Calu3 (cell line): ENCODE measurements at regions not wholly inside any gene's neighbourhood (a gene's known extent, or its start where the extent isn't known, plus 50 kb on each side); places are given as distances from the start of the nearest gene placed in this dataset.

ENCODE experiments used
- BruUV-seq: library from RNA; stranded (reverse); fragments of 400-500 nt; replicated peaks from 2 replicates; lab custom pipeline; 2021; lab: Mats Ljungman, UMichigan
- CTCF ChIA-PET: fragments of 300-600 bp; sonication (Branson Sonifier 250); formaldehyde crosslinking; loops from one replicate; lab custom pipeline; 2022; ENCODE audit warnings: antibody characterized with exemption; lab: Charles Lee
- DNase-seq: peaks from one replicate; pipeline ENCODE4 v3.0.0; 2022
- H3K27ac Mint-ChIP-seq: one replicate; pipeline ENCODE4 v1.8.0; 2022; ENCODE audit warnings: mixed read lengths; ENCODE audit not compliant: unreplicated experiment
- H3K27me3 Mint-ChIP-seq: one replicate; pipeline ENCODE4 v1.8.0; 2022; ENCODE audit warnings: mixed read lengths; ENCODE audit not compliant: unreplicated experiment
- H3K36me3 Mint-ChIP-seq: one replicate; pipeline ENCODE4 v1.8.0; 2022; ENCODE audit warnings: mild to moderate bottlenecking, moderate library complexity, mixed read lengths; ENCODE audit not compliant: insufficient read depth, unreplicated experiment
- H3K4me1 Mint-ChIP-seq: one replicate; pipeline ENCODE4 v1.8.0; 2022; ENCODE audit warnings: mild to moderate bottlenecking, low read depth, mixed read lengths; ENCODE audit not compliant: unreplicated experiment
- H3K4me3 Mint-ChIP-seq: one replicate; pipeline ENCODE4 v1.8.0; 2022; ENCODE audit warnings: mild to moderate bottlenecking, low read depth, moderate library complexity, mixed read lengths; ENCODE audit not compliant: unreplicated experiment
- H3K9me3 Mint-ChIP-seq: one replicate; pipeline ENCODE4 v1.8.0; 2022; ENCODE audit warnings: low read depth, mixed read lengths; ENCODE audit not compliant: unreplicated experiment
- intact Hi-C: fragments of 100-400 bp; cut with micrococcal nuclease; formaldehyde crosslinking; loops from one replicate; pipeline ENCODE4 v1.10.0; 2022; ENCODE audit not compliant: unreplicated experiment
- TF ChIP-seq, protein P1 (sequence below): fragments of 200-600 bp; IDR thresholded peaks from one replicate; pipeline ENCODE4 v1.8.0; 2022; ENCODE audit warnings: antibody characterized with exemption; ENCODE audit not compliant: unreplicated experiment

DNA sequence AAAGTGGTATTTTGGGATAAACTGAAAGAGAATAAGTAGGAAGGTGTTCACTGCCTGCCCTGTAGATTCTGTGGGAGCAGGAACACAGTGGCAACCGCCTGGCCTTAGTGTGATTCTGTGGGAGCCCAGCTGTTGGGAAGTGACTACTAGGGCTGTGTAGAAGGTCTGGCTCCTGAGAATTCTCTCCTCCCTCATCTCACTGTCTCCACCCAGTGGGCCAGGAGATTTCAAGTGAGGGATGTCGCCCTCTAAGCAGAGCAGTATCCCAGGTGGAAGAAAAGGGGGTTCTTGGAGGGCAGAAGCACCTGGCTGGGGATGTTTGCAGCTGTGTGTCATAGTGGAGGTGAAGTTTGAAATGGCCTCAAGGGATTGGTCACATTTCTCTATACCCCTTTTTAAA, 113.7 kb downstream of the TBC1D30 start:
- Mint-ChIP-seq H3K27ac (no peak overlapping the region), H3K4me1 (no peaks in the 10 kb centered on the region), H3K9me3 (peaks cover 3% of the 10 kb centered on the region), H3K27me3 (no peaks in the 10 kb centered on the region), H3K4me3 (no peak overlapping the region), H3K36me3 (no peaks in the 10 kb centered on the region)
- TF ChIP-seq, protein P1, sequence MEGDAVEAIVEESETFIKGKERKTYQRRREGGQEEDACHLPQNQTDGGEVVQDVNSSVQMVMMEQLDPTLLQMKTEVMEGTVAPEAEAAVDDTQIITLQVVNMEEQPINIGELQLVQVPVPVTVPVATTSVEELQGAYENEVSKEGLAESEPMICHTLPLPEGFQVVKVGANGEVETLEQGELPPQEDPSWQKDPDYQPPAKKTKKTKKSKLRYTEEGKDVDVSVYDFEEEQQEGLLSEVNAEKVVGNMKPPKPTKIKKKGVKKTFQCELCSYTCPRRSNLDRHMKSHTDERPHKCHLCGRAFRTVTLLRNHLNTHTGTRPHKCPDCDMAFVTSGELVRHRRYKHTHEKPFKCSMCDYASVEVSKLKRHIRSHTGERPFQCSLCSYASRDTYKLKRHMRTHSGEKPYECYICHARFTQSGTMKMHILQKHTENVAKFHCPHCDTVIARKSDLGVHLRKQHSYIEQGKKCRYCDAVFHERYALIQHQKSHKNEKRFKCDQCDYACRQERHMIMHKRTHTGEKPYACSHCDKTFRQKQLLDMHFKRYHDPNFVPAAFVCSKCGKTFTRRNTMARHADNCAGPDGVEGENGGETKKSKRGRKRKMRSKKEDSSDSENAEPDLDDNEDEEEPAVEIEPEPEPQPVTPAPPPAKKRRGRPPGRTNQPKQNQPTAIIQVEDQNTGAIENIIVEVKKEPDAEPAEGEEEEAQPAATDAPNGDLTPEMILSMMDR, result no peak
- BruUV-seq, result no TSS peak
- intact Hi-C loops, result no loop called here
- no peak for DNase-seq
- CTCF ChIA-PET, result no interaction called here

DNA sequence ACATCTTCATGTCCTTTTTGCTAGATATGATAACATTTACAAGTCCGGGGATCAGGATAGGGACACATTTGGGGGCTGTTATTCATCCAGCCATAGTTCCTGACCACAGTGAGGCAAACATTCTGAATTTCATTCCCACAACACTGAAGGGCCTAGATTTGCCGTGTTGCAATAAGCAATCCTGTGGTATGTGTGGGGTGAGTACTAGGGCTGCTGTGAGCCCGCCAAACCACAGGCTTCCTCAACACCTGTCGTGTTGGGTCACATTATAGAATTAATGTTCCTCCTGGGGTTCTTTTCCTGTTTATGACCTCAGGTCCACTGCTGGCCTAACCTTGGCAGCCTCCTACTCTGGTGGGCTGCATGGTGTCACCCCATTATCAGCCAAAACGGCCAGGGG, 119.2 kb downstream of the TBC1D30 start:
- intact Hi-C loops, result no loop called here
- no peaks in the 10 kb centered on the region for H3K27me3 Mint-ChIP-seq
- no peak overlapping the region for H3K4me3 Mint-ChIP-seq
- no peak for DNase-seq
- CTCF ChIA-PET, result no interaction called here
- peaks cover 2% of the 10 kb centered on the region for H3K9me3 Mint-ChIP-seq
- H3K27ac Mint-ChIP-seq, result no peak overlapping the region
- H3K36me3 Mint-ChIP-seq, result no peaks in the 10 kb centered on the region
- TF ChIP-seq, protein P1, result no peak
- no peaks in the 10 kb centered on the region for H3K4me1 Mint-ChIP-seq
- no TSS peak for BruUV-seq

DNA sequence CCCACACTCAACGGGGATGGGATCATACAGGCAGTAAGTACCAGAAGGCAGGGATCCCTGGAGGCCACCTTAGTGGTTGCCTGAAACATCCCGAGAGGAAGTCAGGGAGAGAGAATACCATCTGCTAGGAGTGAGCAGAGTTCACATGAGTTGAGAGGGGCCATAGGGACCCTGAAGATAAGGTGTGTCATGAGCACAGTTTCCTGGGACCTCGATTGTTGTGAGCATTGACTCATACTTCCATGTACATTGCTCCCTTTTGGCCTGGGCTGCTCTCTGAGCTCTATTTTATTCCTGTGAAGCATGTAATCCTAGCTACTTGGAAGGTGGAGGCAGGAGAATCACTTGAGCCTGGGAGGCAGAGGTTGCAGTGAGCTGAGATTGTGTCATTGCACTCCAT, 120.5 kb downstream of the TBC1D30 start:
- DNase-seq, result no peak
- H3K4me3 Mint-ChIP-seq, result no peak overlapping the region
- TF ChIP-seq, protein P1, result no peak
- H3K36me3 Mint-ChIP-seq, result no peaks in the 10 kb centered on the region
- H3K27ac Mint-ChIP-seq, result no peak overlapping the region
- no peaks in the 10 kb centered on the region for H3K27me3 Mint-ChIP-seq
- no peaks in the 10 kb centered on the region for H3K9me3 Mint-ChIP-seq
- intact Hi-C loops, result no loop called here
- H3K4me1 Mint-ChIP-seq, result no peaks in the 10 kb centered on the region
- CTCF ChIA-PET, result no interaction called here
- no TSS peak for BruUV-seq

DNA sequence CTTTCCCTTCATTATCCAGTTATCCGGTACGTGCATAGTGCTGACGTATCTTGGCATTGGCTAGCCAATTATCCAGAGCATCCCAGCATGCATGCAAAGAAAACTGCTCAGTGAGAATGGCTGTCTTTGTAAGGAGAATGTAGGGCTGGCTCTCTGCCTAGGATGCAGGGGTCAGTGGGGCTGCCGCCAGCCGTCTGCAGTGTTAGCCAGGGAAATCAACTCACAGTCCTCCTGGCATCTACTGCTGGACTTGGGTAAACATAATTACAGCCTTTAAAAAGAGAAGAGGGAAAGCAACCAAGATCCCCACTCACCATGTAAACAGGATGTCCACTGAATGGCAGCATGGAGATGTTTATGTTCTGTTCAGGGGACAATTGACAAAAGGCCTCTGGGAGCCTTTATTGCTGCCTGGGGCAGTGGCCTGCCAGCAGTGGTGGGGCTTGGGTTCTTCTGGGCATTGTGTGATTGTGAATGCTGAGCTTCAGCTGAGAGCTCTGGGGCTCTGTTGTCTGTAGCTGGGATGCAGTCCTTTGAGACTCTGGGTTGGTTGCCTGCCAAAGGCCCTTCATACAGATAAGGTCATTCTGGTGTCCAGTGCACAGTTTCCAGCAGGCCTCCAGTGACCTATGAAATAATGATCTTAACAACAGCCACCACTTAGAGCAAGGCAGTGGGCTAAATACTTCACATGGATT, 121.8 kb downstream of the TBC1D30 start:
- Mint-ChIP-seq H3K9me3 (no peaks in the 10 kb centered on the region), H3K27ac (no peak overlapping the region), H3K4me1 (no peaks in the 10 kb centered on the region), H3K27me3 (no peaks in the 10 kb centered on the region), H3K4me3 (no peak overlapping the region), H3K36me3 (no peaks in the 10 kb centered on the region)
- no TSS peak for BruUV-seq
- CTCF ChIA-PET, result no interaction called here
- intact Hi-C loops, result no loop called here
- DNase-seq, result no peak
- TF ChIP-seq, protein P1, result no peak
